Breast epithelium (tissue), 3 donors: ENCODE measurements at regions not wholly inside any gene's neighbourhood (a gene's known extent, or its start where the extent isn't known, plus 50 kb on each side); places are given as distances from the start of the nearest gene placed in this dataset.

ENCODE experiments used
- POLR2A ChIP-seq: fragments of 450-650 bp; IDR thresholded peaks from one replicate; pipeline ENCODE4 v1.6.1; 2016; ENCODE audit warnings: antibody characterized with exemption, mild to moderate bottlenecking, moderate library complexity
- POLR2AphosphoS5 ChIP-seq, 3 donors: sonication (generic); formaldehyde crosslinking; IDR thresholded peaks; one replicate each; pipeline ENCODE4 v1.6.1; 2017; ENCODE audit warnings: antibody characterized with exemption in 3 of 3
- TF ChIP-seq, protein P1 (sequence below), 3 donors: fragments of 450-650 bp; IDR thresholded peaks; one replicate each; pipeline ENCODE4 v1.5.1; 2016 to 2017; ENCODE audit warnings: antibody characterized with exemption in 3 of 3, mild to moderate bottlenecking in 3 of 3, moderate library complexity in 3 of 3

DNA sequence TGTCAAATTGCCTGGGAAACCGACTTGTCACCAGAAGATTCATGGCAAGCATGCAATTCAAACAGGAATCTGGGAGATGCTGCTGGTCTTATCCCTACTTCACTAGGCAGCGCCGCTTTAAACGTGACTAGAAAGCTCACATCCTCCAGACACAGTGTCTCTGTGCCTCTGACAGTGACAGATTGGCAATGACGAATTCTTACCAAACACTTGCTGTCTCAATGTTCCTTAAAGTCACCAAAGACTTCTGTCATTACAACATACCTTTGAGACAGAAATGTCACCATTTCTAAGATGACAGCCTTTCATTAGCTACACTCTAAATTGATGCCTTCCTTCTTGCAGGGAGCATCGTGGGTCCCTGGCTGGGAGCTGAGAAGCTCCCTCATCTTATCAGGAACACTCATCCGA, 197.8 kb downstream of the CWF19L2 start:
- TF ChIP-seq, protein P1, sequence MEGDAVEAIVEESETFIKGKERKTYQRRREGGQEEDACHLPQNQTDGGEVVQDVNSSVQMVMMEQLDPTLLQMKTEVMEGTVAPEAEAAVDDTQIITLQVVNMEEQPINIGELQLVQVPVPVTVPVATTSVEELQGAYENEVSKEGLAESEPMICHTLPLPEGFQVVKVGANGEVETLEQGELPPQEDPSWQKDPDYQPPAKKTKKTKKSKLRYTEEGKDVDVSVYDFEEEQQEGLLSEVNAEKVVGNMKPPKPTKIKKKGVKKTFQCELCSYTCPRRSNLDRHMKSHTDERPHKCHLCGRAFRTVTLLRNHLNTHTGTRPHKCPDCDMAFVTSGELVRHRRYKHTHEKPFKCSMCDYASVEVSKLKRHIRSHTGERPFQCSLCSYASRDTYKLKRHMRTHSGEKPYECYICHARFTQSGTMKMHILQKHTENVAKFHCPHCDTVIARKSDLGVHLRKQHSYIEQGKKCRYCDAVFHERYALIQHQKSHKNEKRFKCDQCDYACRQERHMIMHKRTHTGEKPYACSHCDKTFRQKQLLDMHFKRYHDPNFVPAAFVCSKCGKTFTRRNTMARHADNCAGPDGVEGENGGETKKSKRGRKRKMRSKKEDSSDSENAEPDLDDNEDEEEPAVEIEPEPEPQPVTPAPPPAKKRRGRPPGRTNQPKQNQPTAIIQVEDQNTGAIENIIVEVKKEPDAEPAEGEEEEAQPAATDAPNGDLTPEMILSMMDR (IDR thresholded peaks at IDR 0.05): no peak
- TF ChIP-seq POLR2A (no peak), POLR2AphosphoS5 (IDR thresholded peaks at IDR 0.05) (no peak)
